ENCODE measurements at regions not wholly inside any gene's neighbourhood (a gene's known extent, or its start where the extent isn't known, plus 50 kb on each side); places are given as distances from the start of the nearest gene placed in this dataset.

- H3K79me2 ChIP-seq (ENCODE audit: control insufficient read depth, insufficient read depth, low read length, unreplicated experiment): no peaks in the 10 kb centered on the region
- no peaks in the 10 kb centered on the region for H3K27me3 ChIP-seq (ENCODE audit: insufficient read depth, low read length)
- no peaks in the 10 kb centered on the region for H3K4me1 ChIP-seq (ENCODE audit: control insufficient read depth, insufficient read depth, low read length, unreplicated experiment)
- H3K27ac ChIP-seq (ENCODE audit: low read depth, low read length): no peak overlapping the region
- H2AFZ ChIP-seq (ENCODE audit: low read length, unreplicated experiment): no peak overlapping the region
- no peak overlapping the region for H3K4me3 ChIP-seq (ENCODE audit: low read depth, low read length)
- no peaks in the 10 kb centered on the region for H3K36me3 ChIP-seq (ENCODE audit: insufficient read depth, low read length)
Observed at GRCh38 chr14:26828741-26829140, 230.9 kb upstream of the NOVA1 start.

GRCh38 chr14:26833621-26834176 is 235.9 kb upstream of the NOVA1 start:
- Histone ChIP-seq H3K4me1 (ENCODE audit: control insufficient read depth, insufficient read depth, low read length, unreplicated experiment) (no peaks in the 10 kb centered on the region), H3K4me3 (ENCODE audit: low read depth, low read length) (no peak overlapping the region), H3K27me3 (ENCODE audit: insufficient read depth, low read length) (no peaks in the 10 kb centered on the region), H2AFZ (ENCODE audit: low read length, unreplicated experiment) (no peak overlapping the region), H3K79me2 (ENCODE audit: control insufficient read depth, insufficient read depth, low read length, unreplicated experiment) (no peaks in the 10 kb centered on the region), H3K27ac (ENCODE audit: low read depth, low read length) (no peak overlapping the region), H3K36me3 (ENCODE audit: insufficient read depth, low read length) (no peaks in the 10 kb centered on the region)

GRCh38 chr14:26835979-26836570 is 238.2 kb upstream of the NOVA1 start:
- H3K36me3 ChIP-seq (ENCODE audit: insufficient read depth, low read length): no peaks in the 10 kb centered on the region
- H3K27ac ChIP-seq (ENCODE audit: low read depth, low read length): no peak overlapping the region
- H3K79me2 ChIP-seq (ENCODE audit: control insufficient read depth, insufficient read depth, low read length, unreplicated experiment): no peaks in the 10 kb centered on the region
- no peak overlapping the region for H3K4me3 ChIP-seq (ENCODE audit: low read depth, low read length)
- H3K27me3 ChIP-seq (ENCODE audit: insufficient read depth, low read length): no peaks in the 10 kb centered on the region
- no peak overlapping the region for H2AFZ ChIP-seq (ENCODE audit: low read length, unreplicated experiment)
- peaks cover 18% of the 10 kb centered on the region for H3K4me1 ChIP-seq (ENCODE audit: control insufficient read depth, insufficient read depth, low read length, unreplicated experiment)

DNA sequence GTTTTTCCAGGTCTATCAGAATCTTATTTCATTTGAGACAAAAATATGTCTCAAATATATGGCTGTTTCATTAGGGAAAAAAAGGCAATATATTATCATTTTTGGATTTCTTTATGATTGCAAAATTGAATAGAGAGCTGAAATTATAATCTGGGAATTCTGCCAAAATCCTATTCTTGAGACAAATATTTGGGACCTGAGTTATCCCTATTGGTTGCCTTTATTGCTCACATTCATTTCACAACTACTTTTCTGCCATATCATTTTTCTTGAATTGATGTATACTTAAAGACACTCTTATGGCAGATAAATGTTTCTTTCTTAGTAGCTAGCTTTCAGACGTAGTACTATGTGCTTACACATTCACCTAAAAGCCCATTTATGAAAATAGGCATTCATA is 241.6 kb upstream of the NOVA1 start:
- Histone ChIP-seq H3K4me3 (ENCODE audit: low read depth, low read length) (no peak overlapping the region), H2AFZ (ENCODE audit: low read length, unreplicated experiment) (no peak overlapping the region), H3K27ac (ENCODE audit: low read depth, low read length) (0 out of 2 replicates have a peak overlapping the region, but pooled peaks have one; percentile 14), H3K4me1 (ENCODE audit: control insufficient read depth, insufficient read depth, low read length, unreplicated experiment) (peaks cover 35% of the 10 kb centered on the region), H3K27me3 (ENCODE audit: insufficient read depth, low read length) (no peaks in the 10 kb centered on the region), H3K79me2 (ENCODE audit: control insufficient read depth, insufficient read depth, low read length, unreplicated experiment) (no peaks in the 10 kb centered on the region), H3K36me3 (ENCODE audit: insufficient read depth, low read length) (no peaks in the 10 kb centered on the region)

GRCh38 chr14:26841326-26841725 is 243.5 kb upstream of the NOVA1 start:
- H3K4me3 ChIP-seq (ENCODE audit: low read depth, low read length): peak overlapping the region; percentile 20; the same call in 1 of the 2 replicates
- H3K4me1 ChIP-seq (ENCODE audit: control insufficient read depth, insufficient read depth, low read length, unreplicated experiment): peaks cover 35% of the 10 kb centered on the region
- no peaks in the 10 kb centered on the region for H3K36me3 ChIP-seq (ENCODE audit: insufficient read depth, low read length)
- H2AFZ ChIP-seq (ENCODE audit: low read length, unreplicated experiment): peak overlapping the region; percentile 27
- no peaks in the 10 kb centered on the region for H3K79me2 ChIP-seq (ENCODE audit: control insufficient read depth, insufficient read depth, low read length, unreplicated experiment)
- H3K27ac ChIP-seq (ENCODE audit: low read depth, low read length): peak overlapping the region; percentile 96
- H3K27me3 ChIP-seq (ENCODE audit: insufficient read depth, low read length): no peaks in the 10 kb centered on the region

DNA sequence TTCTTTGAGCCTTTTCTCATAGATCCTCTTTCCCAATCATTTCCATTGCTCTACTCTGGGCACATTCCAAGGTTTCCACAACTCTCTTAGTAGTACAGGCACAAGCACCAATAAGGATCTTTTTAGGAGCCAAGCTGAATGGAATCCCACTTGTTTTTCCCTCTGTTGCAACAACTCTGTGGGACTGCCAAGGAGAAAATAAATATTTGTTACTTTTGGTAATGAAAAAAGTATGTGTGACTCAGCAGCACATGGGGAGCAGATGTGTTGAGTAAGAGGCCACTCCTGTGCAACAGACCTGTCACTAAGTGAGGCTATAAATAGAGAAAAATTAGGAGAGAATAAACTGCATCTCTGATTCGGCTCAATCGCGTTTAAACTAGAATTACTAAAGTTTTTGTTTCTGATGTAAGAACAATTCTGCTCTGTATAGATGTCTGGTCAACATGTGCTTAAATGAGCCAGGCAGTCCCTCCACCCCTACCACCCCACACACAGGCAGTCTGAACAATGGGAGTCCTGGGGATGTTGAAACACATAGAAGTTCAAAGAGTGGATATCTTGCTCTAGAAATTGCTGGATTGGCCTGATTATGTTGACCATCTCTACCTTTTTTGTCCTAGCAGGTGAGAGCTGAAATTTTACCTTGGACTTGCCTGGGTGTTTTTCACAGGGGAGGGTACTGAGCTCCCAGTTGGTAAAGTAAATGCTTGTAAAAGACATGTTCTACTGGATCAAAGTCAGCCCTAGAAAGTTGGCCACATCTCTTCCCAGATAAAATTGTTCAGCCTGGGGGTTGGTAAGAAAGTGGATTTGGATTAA is 244.3 kb upstream of the NOVA1 start:
- peak overlapping the region; percentile 20; the same call in 1 of the 2 replicates for H3K4me3 ChIP-seq (ENCODE audit: low read depth, low read length)
- peak overlapping the region; percentile 55 for H2AFZ ChIP-seq (ENCODE audit: low read length, unreplicated experiment)
- H3K4me1 ChIP-seq (ENCODE audit: control insufficient read depth, insufficient read depth, low read length, unreplicated experiment): peaks cover 38% of the 10 kb centered on the region
- no peaks in the 10 kb centered on the region for H3K27me3 ChIP-seq (ENCODE audit: insufficient read depth, low read length)
- H3K36me3 ChIP-seq (ENCODE audit: insufficient read depth, low read length): no peaks in the 10 kb centered on the region
- no peaks in the 10 kb centered on the region for H3K79me2 ChIP-seq (ENCODE audit: control insufficient read depth, insufficient read depth, low read length, unreplicated experiment)
- peak overlapping the region; percentile 96 for H3K27ac ChIP-seq (ENCODE audit: low read depth, low read length)

GRCh38 chr14:26845151-26845818 is 247.5 kb upstream of the NOVA1 start:
- no peak overlapping the region for H3K27ac ChIP-seq (ENCODE audit: low read depth, low read length)
- H3K36me3 ChIP-seq (ENCODE audit: insufficient read depth, low read length): no peaks in the 10 kb centered on the region
- H3K79me2 ChIP-seq (ENCODE audit: control insufficient read depth, insufficient read depth, low read length, unreplicated experiment): no peaks in the 10 kb centered on the region
- H3K4me3 ChIP-seq (ENCODE audit: low read depth, low read length): no peak overlapping the region
- no peak overlapping the region for H2AFZ ChIP-seq (ENCODE audit: low read length, unreplicated experiment)
- H3K27me3 ChIP-seq (ENCODE audit: insufficient read depth, low read length): no peaks in the 10 kb centered on the region
- peaks cover 27% of the 10 kb centered on the region for H3K4me1 ChIP-seq (ENCODE audit: control insufficient read depth, insufficient read depth, low read length, unreplicated experiment)

DNA sequence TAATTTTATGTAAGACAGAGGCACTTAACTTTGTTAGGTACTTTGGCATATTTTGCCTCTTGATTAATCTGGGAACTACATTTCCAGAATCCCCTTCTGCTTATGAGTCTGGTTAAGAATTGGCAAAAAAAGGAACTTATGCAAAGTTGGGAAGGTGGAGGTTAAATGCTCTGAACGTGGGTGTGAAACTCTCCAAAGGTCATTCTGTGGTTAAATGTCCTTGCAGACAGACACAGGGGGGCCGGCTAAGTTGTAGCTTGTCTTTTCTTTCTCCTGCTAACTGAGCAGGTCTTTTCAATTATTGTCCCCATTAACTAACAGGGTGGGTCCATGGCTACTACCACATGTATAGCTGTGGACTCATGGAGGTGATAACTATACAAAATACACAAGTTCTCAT is 248.6 kb upstream of the NOVA1 start:
- Histone ChIP-seq H2AFZ (ENCODE audit: low read length, unreplicated experiment) (no peak overlapping the region), H3K4me1 (ENCODE audit: control insufficient read depth, insufficient read depth, low read length, unreplicated experiment) (peaks cover 17% of the 10 kb centered on the region), H3K79me2 (ENCODE audit: control insufficient read depth, insufficient read depth, low read length, unreplicated experiment) (no peaks in the 10 kb centered on the region), H3K27ac (ENCODE audit: low read depth, low read length) (no peak overlapping the region), H3K36me3 (ENCODE audit: insufficient read depth, low read length) (no peaks in the 10 kb centered on the region), H3K4me3 (ENCODE audit: low read depth, low read length) (no peak overlapping the region), H3K27me3 (ENCODE audit: insufficient read depth, low read length) (no peaks in the 10 kb centered on the region)

DNA sequence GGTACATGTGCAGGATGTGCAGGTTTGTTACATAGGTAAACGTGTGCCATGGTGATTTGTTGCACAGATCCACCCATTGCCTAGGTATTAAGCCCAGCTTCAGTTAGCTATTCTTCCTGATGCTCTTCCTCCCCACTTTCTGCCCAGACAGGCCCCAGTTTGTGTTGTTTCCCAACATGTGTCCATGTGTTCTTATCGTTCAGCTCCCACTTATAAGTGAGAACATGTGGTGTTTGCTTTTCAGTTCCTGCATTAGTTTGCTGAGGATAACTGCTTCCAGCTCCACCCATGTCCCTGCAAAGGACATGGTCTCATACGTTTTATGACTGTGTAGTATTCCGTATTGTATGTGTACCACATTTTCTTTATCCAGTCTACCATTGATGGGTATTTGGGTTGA is 251.7 kb upstream of the NOVA1 start:
- Histone ChIP-seq H3K27me3 (ENCODE audit: insufficient read depth, low read length) (no peaks in the 10 kb centered on the region), H3K4me1 (ENCODE audit: control insufficient read depth, insufficient read depth, low read length, unreplicated experiment) (peaks cover 3% of the 10 kb centered on the region), H3K4me3 (ENCODE audit: low read depth, low read length) (no peak overlapping the region), H3K36me3 (ENCODE audit: insufficient read depth, low read length) (no peaks in the 10 kb centered on the region), H3K27ac (ENCODE audit: low read depth, low read length) (no peak overlapping the region), H3K79me2 (ENCODE audit: control insufficient read depth, insufficient read depth, low read length, unreplicated experiment) (no peaks in the 10 kb centered on the region), H2AFZ (ENCODE audit: low read length, unreplicated experiment) (no peak overlapping the region)

GRCh38 chr14:26851793-26852192 is 254.0 kb upstream of the NOVA1 start:
- Histone ChIP-seq H3K79me2 (ENCODE audit: control insufficient read depth, insufficient read depth, low read length, unreplicated experiment) (no peaks in the 10 kb centered on the region), H3K27ac (ENCODE audit: low read depth, low read length) (no peak overlapping the region), H3K4me3 (ENCODE audit: low read depth, low read length) (no peak overlapping the region), H3K36me3 (ENCODE audit: insufficient read depth, low read length) (no peaks in the 10 kb centered on the region), H2AFZ (ENCODE audit: low read length, unreplicated experiment) (no peak overlapping the region), H3K27me3 (ENCODE audit: insufficient read depth, low read length) (no peaks in the 10 kb centered on the region), H3K4me1 (ENCODE audit: control insufficient read depth, insufficient read depth, low read length, unreplicated experiment) (peaks cover 9% of the 10 kb centered on the region)

All from ACC112 (cell line).